Hematopoietic multipotent progenitor cell treated with erythropoietin and hydrocortisone succinate and interleukin-3 and kit ligand, for 6 days (in vitro differentiated cells): ENCODE measurements at regions not wholly inside any gene's neighbourhood (a gene's known extent, or its start where the extent isn't known, plus 50 kb on each side); places are given as distances from the start of the nearest gene placed in this dataset.

Experiments
- DNase-seq: peaks from one replicate; pipeline ENCODE4 v3.0.0-alpha.2; 2015

DNA sequence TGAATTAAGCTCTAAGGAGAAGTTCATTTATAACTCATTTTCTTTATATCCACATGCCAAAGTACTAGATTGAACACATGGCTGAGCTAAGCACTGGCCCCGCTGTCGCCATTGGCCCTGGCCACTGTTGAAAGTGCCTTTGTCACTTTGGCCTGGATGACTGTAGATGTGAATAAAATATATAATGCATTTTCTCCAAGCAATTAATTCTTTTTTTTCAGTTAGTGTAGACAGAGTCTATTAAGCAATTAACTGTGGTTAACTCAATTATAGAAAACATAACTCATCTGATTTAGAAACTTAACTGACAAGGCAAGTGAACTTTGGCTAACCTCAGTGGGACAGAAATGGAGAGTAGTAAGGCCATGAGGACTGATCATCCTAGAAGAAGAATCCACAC, 965.6 kb downstream of the EFNB2 start:
- no peak for DNase-seq

GRCh38 chr13:105567951-105568525, 967.4 kb downstream of the EFNB2 start:
- DNase-seq: no peak

GRCh38 chr13:105565136-105565727, 970.2 kb downstream of the EFNB2 start:
- DNase-seq: no peak

GRCh38 chr13:105552078-105552477, 983.4 kb downstream of the EFNB2 start:
- DNase-seq: no peak

DNA sequence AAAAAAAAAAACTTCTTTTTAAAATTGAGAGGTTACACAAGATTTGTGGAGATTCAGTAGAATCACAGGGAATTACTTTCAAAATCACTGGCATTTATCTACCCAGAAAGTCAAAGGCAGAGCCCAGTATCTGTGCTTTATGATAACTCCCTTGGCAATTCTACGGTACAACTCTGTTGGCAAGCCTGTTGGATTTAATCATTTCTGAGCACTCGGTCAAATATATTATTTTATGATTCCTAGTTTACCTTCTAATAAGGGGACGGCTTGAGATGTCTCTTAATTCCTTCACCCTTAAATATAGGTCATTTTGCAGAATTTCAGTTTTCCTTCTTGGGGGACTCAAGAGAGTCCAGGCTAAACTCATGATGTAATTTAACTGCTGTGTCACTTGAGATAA, 987.6 kb downstream of the EFNB2 start:
- DNase-seq: no peak

DNA sequence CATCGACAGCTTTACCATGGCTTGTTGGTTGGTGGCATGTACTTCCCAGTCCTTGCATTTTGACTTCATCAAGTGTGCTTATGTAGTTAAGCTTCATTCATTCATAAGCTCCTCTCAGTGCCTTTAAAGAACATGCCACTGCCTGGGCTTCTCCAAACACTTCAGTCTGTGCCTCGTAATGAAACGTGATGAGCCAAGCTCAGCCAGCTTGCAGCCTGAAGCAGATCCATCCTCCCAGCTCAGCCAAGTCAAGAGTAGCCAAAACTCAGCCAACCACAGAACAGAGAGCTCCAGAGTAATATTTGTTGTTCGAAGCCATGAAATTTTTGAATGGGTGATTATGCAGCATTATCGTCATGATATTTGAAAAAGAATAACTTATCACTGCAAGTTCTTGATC, 989.7 kb downstream of the EFNB2 start:
- no peak for DNase-seq

- DNase-seq: no peak
Observed at GRCh38 chr13:105543742-105544141, 991.7 kb downstream of the EFNB2 start.

GRCh38 chr13:105541565-105541964, 993.9 kb downstream of the EFNB2 start:
- DNase-seq: no peak

DNA sequence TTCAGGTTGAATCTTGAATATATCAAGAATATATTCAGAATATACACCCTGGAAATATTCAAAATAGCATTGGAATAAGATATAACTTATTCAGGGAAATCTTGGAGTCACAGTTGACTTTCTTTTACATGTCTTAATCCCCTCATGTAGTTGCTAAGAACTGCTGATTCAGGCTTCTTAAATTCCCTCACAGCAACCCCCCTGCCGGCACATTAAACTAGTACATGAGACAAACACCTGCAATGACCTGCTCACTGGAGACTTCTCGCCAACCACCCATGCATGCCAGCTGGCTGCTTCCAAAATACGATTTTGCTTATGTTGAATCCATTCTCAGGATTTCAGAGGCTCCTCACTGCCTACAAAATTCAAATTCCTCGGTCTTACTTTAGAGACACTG, 997.1 kb downstream of the EFNB2 start:
- no peak for DNase-seq

- no peak for DNase-seq
Observed at GRCh38 chr13:105537113-105537512, 998.3 kb downstream of the EFNB2 start.

DNA sequence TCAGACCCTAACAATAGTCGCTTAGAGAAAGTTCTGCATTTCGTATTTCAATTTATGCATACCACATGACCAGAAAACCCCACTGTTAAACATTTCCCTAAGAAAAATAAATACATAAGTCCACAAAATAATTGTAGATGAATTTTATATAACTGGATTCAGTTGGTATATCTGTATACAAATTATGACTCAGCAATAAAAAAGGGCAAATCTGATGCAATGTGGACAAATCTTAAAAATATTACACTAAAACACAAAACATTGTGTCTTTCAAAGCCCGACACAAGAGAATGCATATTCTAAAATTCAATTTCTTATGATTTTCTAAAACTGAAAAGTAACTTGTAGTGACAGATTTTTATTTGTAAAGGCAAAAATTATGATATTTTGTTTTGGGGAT, 1005.0 kb downstream of the EFNB2 start:
- no peak for DNase-seq

- DNase-seq: no peak
Observed at GRCh38 chr13:105527127-105527526, 1008.3 kb downstream of the EFNB2 start.

DNA sequence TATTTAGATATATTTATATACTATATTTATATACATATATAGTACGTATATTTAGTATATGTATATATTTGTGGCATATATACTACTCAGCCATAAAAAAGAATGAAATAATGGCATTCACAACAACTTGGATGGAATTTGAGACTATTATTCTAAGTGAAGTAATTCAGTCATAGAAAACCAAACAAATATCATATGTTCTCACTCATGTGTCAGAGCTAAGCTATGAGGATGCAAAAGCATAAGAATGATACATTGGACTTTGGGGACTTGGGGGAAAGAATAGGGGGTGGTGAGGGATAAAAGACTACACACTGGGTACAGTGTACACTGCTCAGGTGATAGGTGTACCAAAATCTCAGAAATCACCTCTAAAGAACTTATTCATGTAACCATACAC, 1015.7 kb downstream of the EFNB2 start:
- no peak for DNase-seq

GRCh38 chr13:105518086-105518485, 1017.4 kb downstream of the EFNB2 start:
- DNase-seq: no peak

DNA sequence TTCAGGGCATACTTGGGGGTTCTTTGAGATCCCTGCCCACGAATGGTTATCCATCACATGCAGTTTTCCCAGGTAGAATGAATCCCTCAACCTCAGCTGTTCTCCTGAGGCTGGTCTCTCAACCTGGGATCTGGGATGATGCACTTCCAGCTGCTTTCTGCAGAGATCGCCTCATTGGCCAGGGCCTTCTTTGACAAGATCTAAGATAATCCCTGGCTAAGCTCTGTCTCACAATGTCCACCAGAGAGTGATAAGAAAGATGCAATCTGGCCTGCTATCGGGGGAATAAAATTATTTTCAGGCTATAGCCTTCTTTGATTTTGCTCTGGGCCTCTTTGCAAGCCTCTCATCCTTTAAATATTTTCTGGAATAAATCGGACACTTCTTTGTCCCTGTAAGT, 1021.1 kb downstream of the EFNB2 start:
- no peak for DNase-seq

DNA sequence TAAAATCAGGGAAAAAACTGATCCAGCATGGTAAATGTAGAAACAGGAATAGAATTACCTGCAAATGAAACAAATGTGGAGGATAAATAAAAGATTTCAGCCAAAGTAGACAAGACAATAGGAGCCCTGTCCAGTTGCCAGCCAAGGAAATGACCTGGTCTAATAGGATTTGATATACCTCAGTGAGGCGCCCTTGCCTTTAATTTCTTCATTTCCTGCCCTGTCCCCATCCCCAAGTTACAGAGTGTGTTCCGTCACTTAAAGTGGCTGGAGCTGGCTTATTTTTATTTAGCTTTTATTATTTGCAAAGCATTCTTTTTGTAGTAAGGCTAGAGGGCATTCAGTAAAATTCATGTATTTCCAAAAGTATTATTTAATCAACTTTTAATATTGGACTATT, 1022.0 kb downstream of the EFNB2 start:
- DNase-seq: no peak

DNA sequence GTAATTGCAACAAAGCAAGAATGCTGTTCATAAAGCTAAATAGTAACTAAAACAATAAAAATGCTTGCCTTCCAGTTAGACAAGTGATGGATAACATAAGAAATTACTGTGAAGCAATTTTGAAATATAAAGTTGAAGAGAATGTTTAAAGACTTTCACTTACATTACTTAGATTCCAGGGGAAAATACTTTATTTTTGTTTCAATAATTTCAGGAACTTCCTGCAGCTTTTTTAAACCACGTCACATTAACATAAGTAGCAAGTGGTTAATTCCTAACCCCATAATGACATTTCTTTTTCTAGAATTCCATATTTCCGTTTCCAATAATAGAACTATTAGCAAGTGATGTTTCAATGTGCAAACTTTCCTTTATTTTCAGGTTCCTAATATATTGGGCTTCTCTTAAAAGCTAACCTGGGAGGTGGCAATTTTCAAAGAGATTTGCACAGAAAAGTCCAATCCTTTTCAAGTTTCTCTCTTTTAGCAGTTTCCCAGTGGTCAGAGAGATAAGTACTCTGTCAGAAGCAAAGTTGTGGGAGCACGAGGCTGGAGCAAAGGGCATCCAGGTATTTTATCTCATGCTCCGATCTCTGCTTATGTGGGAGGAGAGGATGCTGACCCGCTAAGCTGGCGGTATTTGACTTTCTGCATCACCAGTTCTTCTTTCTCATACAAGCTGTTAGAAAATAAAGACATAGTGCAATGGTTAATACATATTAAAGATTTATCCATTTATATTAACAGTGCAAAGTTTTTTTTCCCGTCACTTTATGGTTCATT, 1025.3 kb downstream of the EFNB2 start:
- no peak for DNase-seq

GRCh38 chr13:105506463-105506862, 1029.0 kb downstream of the EFNB2 start:
- DNase-seq: no peak

- DNase-seq: no peak
Observed at GRCh38 chr13:105502193-105502592, 1033.3 kb downstream of the EFNB2 start.

DNA sequence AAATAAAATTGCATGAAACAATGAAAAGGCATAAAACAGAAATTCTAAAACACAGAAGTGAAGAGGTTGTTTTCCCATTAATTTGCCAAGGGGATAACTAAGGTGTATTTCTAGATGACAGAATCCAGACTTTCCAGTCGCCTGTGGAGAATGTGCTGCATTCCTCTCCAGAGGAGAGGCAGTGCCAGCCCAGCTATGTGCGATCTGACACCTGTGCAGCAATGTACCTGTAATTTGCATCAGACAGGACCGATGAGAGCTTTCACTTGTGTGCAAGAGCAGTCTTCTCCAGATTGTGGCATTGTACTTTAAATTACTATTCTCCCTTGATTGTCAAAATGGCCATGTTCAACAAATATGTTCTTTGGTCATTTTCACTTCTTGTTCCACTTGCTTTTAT, 1037.9 kb downstream of the EFNB2 start:
- no peak for DNase-seq

DNA sequence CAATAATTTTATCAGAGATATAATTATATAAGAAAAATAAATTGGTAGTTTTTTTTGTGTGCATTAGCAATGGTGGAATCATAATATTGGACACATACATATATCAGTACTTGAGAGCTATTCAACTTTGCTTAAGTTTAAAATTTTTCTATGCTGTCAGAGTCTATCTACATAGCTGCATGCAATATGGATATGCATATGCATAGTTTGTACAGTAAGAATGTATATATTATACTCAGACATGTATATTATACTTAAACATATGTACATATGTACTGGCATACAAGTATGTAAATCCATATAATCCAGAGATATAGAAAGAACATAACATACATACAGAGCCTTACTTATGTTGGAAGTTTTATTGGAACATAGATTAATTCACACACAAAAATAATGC, 1043.2 kb downstream of the EFNB2 start:
- no peak for DNase-seq

GRCh38 chr13:105491345-105491744, 1044.1 kb downstream of the EFNB2 start:
- DNase-seq: no peak

DNA sequence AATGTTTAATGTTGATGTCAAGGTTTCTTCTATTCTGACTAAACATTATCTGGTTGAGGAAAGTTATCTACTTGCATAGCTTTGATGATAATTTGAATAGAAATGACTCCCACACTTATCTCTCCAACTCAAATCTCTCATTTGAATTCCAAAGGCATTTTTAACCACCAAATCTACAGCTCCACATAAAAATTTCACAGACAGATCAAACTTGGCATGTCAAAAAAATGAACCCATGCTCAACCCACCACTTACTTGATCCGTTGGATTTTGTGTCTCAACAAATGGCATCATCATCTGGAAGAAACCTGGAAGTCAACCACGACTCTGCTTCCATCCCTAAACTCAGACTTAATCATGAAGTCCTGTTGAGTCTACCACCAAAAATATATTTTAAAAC, 1050.4 kb downstream of the EFNB2 start:
- DNase-seq: no peak

DNA sequence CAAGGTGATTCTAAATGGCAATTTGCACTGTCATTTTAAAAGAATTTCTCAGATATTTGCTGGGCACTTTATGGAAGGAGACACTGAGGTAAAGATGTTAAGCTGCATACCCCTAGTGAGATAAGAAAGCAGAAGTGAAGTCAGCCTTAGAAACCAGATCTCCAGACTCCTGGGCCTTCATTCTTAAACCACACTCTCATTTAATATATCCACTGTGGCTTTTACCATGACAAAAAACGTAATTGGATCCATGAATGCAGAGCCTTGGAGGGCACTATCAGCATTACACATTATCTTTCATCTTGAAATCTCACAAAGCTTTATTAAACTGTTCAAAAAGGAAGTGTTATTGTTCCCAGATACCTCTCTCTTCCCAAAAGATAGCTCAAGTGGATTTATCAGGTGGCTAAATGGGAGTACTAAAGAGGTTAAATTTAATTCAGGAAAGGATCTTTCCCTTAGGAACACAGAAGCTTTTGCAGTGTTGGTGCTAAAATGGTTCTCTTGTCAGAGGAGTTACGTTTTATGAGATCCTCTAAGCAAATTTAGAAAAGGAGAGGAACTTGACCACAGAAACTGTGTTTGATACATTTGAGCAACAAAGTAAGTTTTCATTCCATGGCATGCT, 1060.4 kb downstream of the EFNB2 start:
- DNase-seq: no peak
